ENCODE measurements at regions not wholly inside any gene's neighbourhood (a gene's known extent, or its start where the extent isn't known, plus 50 kb on each side); places are given as distances from the start of the nearest gene placed in this dataset.

- ATAC-seq (no peak), DNase-seq (no peak), FAIRE-seq (no peak)
- Histone ChIP-seq H3K4me1 (no peaks in the 10 kb centered on the region), H3K36me3 (no peaks in the 10 kb centered on the region), H3K27ac (no peak overlapping the region), H3K9me3 (no peaks in the 10 kb centered on the region), H3K4me3 (no peak overlapping the region), H3K27me3 (no peaks in the 10 kb centered on the region)
- intact Hi-C loops (cut with DNase I): no loop called here
- no peak for TF ChIP-seq CTCF (IDR thresholded peaks at IDR 0.05)
- WGBS, 2 donors: 60 to 70% methylated on average over 2 of the region's 2 CpGs
Observed at GRCh38 chr3:61311044-61311443, 59.8 kb upstream of the FHIT start.

GRCh38 chr3:61315871-61316270 is 64.6 kb upstream of the FHIT start:
- peak in 3 of 4 donors; percentile 51 to 81 (median 77) for ATAC-seq
- H3K9me3 ChIP-seq: no peaks in the 10 kb centered on the region
- H3K36me3 ChIP-seq: no peaks in the 10 kb centered on the region
- no peaks in the 10 kb centered on the region for H3K4me1 ChIP-seq
- 14 to 20% methylated on average over 3 of the region's 3 CpGs for WGBS, 2 donors
- no peak overlapping the region for H3K27ac ChIP-seq
- H3K4me3 ChIP-seq: no peak overlapping the region
- no peaks in the 10 kb centered on the region for H3K27me3 ChIP-seq
- intact Hi-C loops (cut with DNase I): no loop called here
- FAIRE-seq: no peak
- DNase-seq: peak in 3 of 6 donors; percentile 18 to 55 (median 21)
- TF ChIP-seq CTCF (IDR thresholded peaks at IDR 0.05): no peak

GRCh38 chr3:61323094-61323493 is 71.8 kb upstream of the FHIT start:
- ATAC-seq (no peak), FAIRE-seq (no peak), DNase-seq (no peak)
- no peaks in the 10 kb centered on the region for H3K4me1 ChIP-seq
- H3K27ac ChIP-seq: no peak overlapping the region
- no peak for TF ChIP-seq CTCF (IDR thresholded peaks at IDR 0.05)
- H3K36me3 ChIP-seq: no peaks in the 10 kb centered on the region
- intact Hi-C loops (cut with DNase I): no loop called here
- H3K9me3 ChIP-seq: no peaks in the 10 kb centered on the region
- H3K27me3 ChIP-seq: no peaks in the 10 kb centered on the region
- WGBS, 2 donors: 55 to 62% methylated on average over 3 of the region's 3 CpGs
- no peak overlapping the region for H3K4me3 ChIP-seq

GRCh38 chr3:61331929-61332552 is 80.8 kb upstream of the FHIT start:
- Histone ChIP-seq H3K9me3 (no peaks in the 10 kb centered on the region), H3K4me1 (no peaks in the 10 kb centered on the region), H3K36me3 (no peaks in the 10 kb centered on the region), H3K4me3 (no peak overlapping the region), H3K27me3 (no peaks in the 10 kb centered on the region), H3K27ac (no peak overlapping the region)
- no peak for TF ChIP-seq CTCF (IDR thresholded peaks at IDR 0.05)
- ATAC-seq (no peak), FAIRE-seq (no peak), DNase-seq (no peak)
- intact Hi-C loops (cut with DNase I): no loop called here
- WGBS, 2 donors: 73 to 87% methylated on average over 5 of the region's 5 CpGs

- ATAC-seq: no peak
- Histone ChIP-seq H3K27me3 (no peaks in the 10 kb centered on the region), H3K36me3 (no peaks in the 10 kb centered on the region), H3K27ac (no peak overlapping the region), H3K9me3 (no peaks in the 10 kb centered on the region), H3K4me3 (no peak overlapping the region), H3K4me1 (no peaks in the 10 kb centered on the region)
- no peak for TF ChIP-seq CTCF (IDR thresholded peaks at IDR 0.05)
- DNase-seq: no peak
- intact Hi-C loops (cut with DNase I): no loop called here
- 63 to 82% methylated on average over 7 of the region's 7 CpGs for WGBS, 2 donors
- FAIRE-seq: no peak
Observed at GRCh38 chr3:61333192-61333961, 82.1 kb upstream of the FHIT start.

Data from pancreas (tissue), 10 donors.